Right ventricle myocardium inferior (tissue), 1 donor: ENCODE measurements at regions not wholly inside any gene's neighbourhood (a gene's known extent, or its start where the extent isn't known, plus 50 kb on each side); places are given as distances from the start of the nearest gene placed in this dataset.

Experiments used
- ATAC-seq: fragments of 200-7000 bp; cut with Tn5 transposase; one replicate; pipeline ENCODE4 v1.9.1; 2020; ENCODE audit warnings: mild to moderate bottlenecking, moderate library complexity
- DNase-seq: peaks from one replicate; pipeline ENCODE4 v3.0.0; 2021; ENCODE audit errors: missing footprints
- intact Hi-C: fragments of 100-400 bp; cut with DNase I; formaldehyde crosslinking; loops from one replicate; pipeline ENCODE4 v1.11.0; 2022
- donor health status: DM: no; HTN: yes; CAD: no; lungs with severe emphysema.

GRCh38 chr2:146240391-146240790 lies 1604.4 kb upstream of the ACVR2A start:
- intact Hi-C loops, result no loop called here
- ATAC-seq (no peak), DNase-seq (no peak)

GRCh38 chr2:146239392-146240135 lies 1605.3 kb upstream of the ACVR2A start:
- DNase-seq (no peak), ATAC-seq (peak; percentile 28)
- intact Hi-C loops, result no loop called here

- DNase-seq, result no peak
- no peak for ATAC-seq
- intact Hi-C loops, result no loop called here
Measured at GRCh38 chr2:146238254-146238966, 1606.4 kb upstream of the ACVR2A start.

GRCh38 chr2:146235158-146235557 lies 1609.7 kb upstream of the ACVR2A start:
- intact Hi-C loops, result no loop called here
- ATAC-seq, result no peak
- no peak for DNase-seq

- intact Hi-C loops, result no loop called here
- ATAC-seq, result no peak
- DNase-seq, result no peak
Measured at GRCh38 chr2:146229508-146230155, 1615.2 kb upstream of the ACVR2A start.

GRCh38 chr2:146228466-146229058 lies 1616.3 kb upstream of the ACVR2A start:
- ATAC-seq (no peak), DNase-seq (no peak)
- intact Hi-C loops, result no loop called here

- intact Hi-C loops, result no loop called here
- ATAC-seq (no peak), DNase-seq (no peak)
Measured at GRCh38 chr2:146228020-146228393, 1616.8 kb upstream of the ACVR2A start.

GRCh38 chr2:146227152-146228019 lies 1617.4 kb upstream of the ACVR2A start:
- DNase-seq (no peak), ATAC-seq (no peak)
- intact Hi-C loops, result no loop called here

GRCh38 chr2:146226077-146226476 lies 1618.8 kb upstream of the ACVR2A start:
- no peak for DNase-seq
- intact Hi-C loops, result no loop called here
- ATAC-seq, result no peak

GRCh38 chr2:146221826-146222225 lies 1623.0 kb upstream of the ACVR2A start:
- no peak for ATAC-seq
- DNase-seq, result no peak
- intact Hi-C loops, result no loop called here

- intact Hi-C loops, result no loop called here
- no peak for DNase-seq
- ATAC-seq, result no peak
Measured at GRCh38 chr2:146220957-146221356, 1623.9 kb upstream of the ACVR2A start.

GRCh38 chr2:146214394-146214929 lies 1630.4 kb upstream of the ACVR2A start:
- ATAC-seq, result no peak
- intact Hi-C loops, result no loop called here
- DNase-seq, result no peak

GRCh38 chr2:146213674-146214073 lies 1631.2 kb upstream of the ACVR2A start:
- DNase-seq (no peak), ATAC-seq (no peak)
- intact Hi-C loops, result no loop called here

GRCh38 chr2:146212602-146213001 lies 1632.2 kb upstream of the ACVR2A start:
- DNase-seq, result no peak
- intact Hi-C loops, result no loop called here

GRCh38 chr2:146209842-146210275 lies 1635.0 kb upstream of the ACVR2A start:
- intact Hi-C loops, result no loop called here
- no peak for DNase-seq
- no peak for ATAC-seq

More at GRCh38 chr2:146212602-146213001, 1632.2 kb upstream of the ACVR2A start:
- no peak for ATAC-seq

- DNase-seq, result no peak
- intact Hi-C loops, result no loop called here
- no peak for ATAC-seq
Measured at GRCh38 chr2:146207901-146208300, 1636.9 kb upstream of the ACVR2A start.

- ATAC-seq (no peak), DNase-seq (no peak)
- intact Hi-C loops, result no loop called here
Measured at GRCh38 chr2:146207417-146207816, 1637.4 kb upstream of the ACVR2A start.

GRCh38 chr2:146203064-146203624 lies 1641.7 kb upstream of the ACVR2A start:
- no peak for DNase-seq
- ATAC-seq, result no peak
- intact Hi-C loops, result no loop called here
